ENCODE measurements at regions not wholly inside any gene's neighbourhood (a gene's known extent, or its start where the extent isn't known, plus 50 kb on each side); places are given as distances from the start of the nearest gene placed in this dataset.
"Not testable (repeated sequence)": the region's sequence is repeated elsewhere in the genome, so short reads cannot be mapped to it uniquely, and the experiment has no call there.

GRCh38 chr21:28590676-28591075 is 402.0 kb downstream of the LTN1 start:
- no peak for DNase-seq (ENCODE audit: low read depth in 2 of 2)

- DNase-seq (ENCODE audit: low read depth in 2 of 2): no peak
Measured at GRCh38 chr21:28590026-28590425, 402.7 kb downstream of the LTN1 start.

- DNase-seq (ENCODE audit: low read depth in 2 of 2): no peak
Measured at GRCh38 chr21:28588997-28589396, 403.7 kb downstream of the LTN1 start.

- DNase-seq (ENCODE audit: low read depth in 2 of 2): no peak
Measured at GRCh38 chr21:28587748-28588147, 404.9 kb downstream of the LTN1 start.

GRCh38 chr21:28581976-28582375 is 410.7 kb downstream of the LTN1 start:
- no peak for DNase-seq (ENCODE audit: low read depth in 2 of 2)

- DNase-seq (ENCODE audit: low read depth in 2 of 2): not testable (repeated sequence)
Measured at GRCh38 chr21:28581311-28581731, 411.4 kb downstream of the LTN1 start.

- no peak for DNase-seq (ENCODE audit: low read depth in 2 of 2)
Measured at GRCh38 chr21:28580585-28580984, 412.1 kb downstream of the LTN1 start.

- DNase-seq (ENCODE audit: low read depth in 2 of 2): no peak
Measured at GRCh38 chr21:28579986-28580550, 412.6 kb downstream of the LTN1 start.

GRCh38 chr21:28568692-28569091 is 424.0 kb downstream of the LTN1 start:
- DNase-seq (ENCODE audit: low read depth in 2 of 2): no peak

GRCh38 chr21:28563933-28564332 is 428.7 kb downstream of the LTN1 start:
- not testable (repeated sequence) for DNase-seq (ENCODE audit: low read depth in 2 of 2)

GRCh38 chr21:28561772-28562171 is 430.9 kb downstream of the LTN1 start:
- no peak for DNase-seq (ENCODE audit: low read depth in 2 of 2)

- DNase-seq (ENCODE audit: low read depth in 2 of 2): no peak
Measured at GRCh38 chr21:28554660-28555475, 437.8 kb downstream of the LTN1 start.

- no peak for DNase-seq (ENCODE audit: low read depth in 2 of 2)
Measured at GRCh38 chr21:28550057-28550825, 442.4 kb downstream of the LTN1 start.

- DNase-seq (ENCODE audit: low read depth in 2 of 2): no peak
Measured at GRCh38 chr21:28548291-28548690, 444.4 kb downstream of the LTN1 start.

GRCh38 chr21:28547766-28548165 is 444.9 kb downstream of the LTN1 start:
- DNase-seq (ENCODE audit: low read depth in 2 of 2): no peak

- no peak for DNase-seq (ENCODE audit: low read depth in 2 of 2)
Measured at GRCh38 chr21:28543975-28544374, 448.7 kb downstream of the LTN1 start.

GRCh38 chr21:28541371-28542112 is 451.1 kb downstream of the LTN1 start:
- no peak for DNase-seq (ENCODE audit: low read depth in 2 of 2)

GRCh38 chr21:28540514-28540913 is 452.2 kb downstream of the LTN1 start:
- no peak for DNase-seq (ENCODE audit: low read depth in 2 of 2)

GRCh38 chr21:28539623-28539988 is 453.1 kb downstream of the LTN1 start:
- DNase-seq (ENCODE audit: low read depth in 2 of 2): no peak

- no peak for DNase-seq (ENCODE audit: low read depth in 2 of 2)
Measured at GRCh38 chr21:28538987-28539622, 453.6 kb downstream of the LTN1 start.

- DNase-seq (ENCODE audit: low read depth in 2 of 2): no peak
Measured at GRCh38 chr21:28537371-28538079, 455.2 kb downstream of the LTN1 start.

Measured in stimulated activated CD8-positive, alpha-beta memory T cell treated with anti-CD3 and anti-CD28 coated beads, Interleukin-2, amount 100 ng/mL, for 48 hours (primary cell).